ENCODE measurements at regions not wholly inside any gene's neighbourhood (a gene's known extent, or its start where the extent isn't known, plus 50 kb on each side); places are given as distances from the start of the nearest gene placed in this dataset.

GRCh38 chr11:96815236-96815635, 425.4 kb downstream of the JRKL start:
- TF ChIP-seq CTCF (IDR thresholded peaks at IDR 0.05) (no peak), EZH2 (IDR thresholded peaks at IDR 0.05) (no peak), EZH2phosphoT487 (IDR thresholded peaks at IDR 0.05) (no peak)
